IMR-90 (cell line): ENCODE measurements at regions not wholly inside any gene's neighbourhood (a gene's known extent, or its start where the extent isn't known, plus 50 kb on each side); places are given as distances from the start of the nearest gene placed in this dataset.

Experiments
- ATAC-seq: fragments of 200-7000 bp; cut with Tn5 transposase; 2 replicates; pipeline ENCODE4 v1.9.1; 2020; ENCODE audit warnings: low read depth, mild to moderate bottlenecking, moderate library complexity
- BruUV-seq: library from RNA; stranded (reverse); fragments of 400-500 nt; replicated peaks from 2 replicates; lab custom pipeline; 2021; lab: Mats Ljungman, UMichigan
- CTCF ChIA-PET: fragments of 300-600 bp; formaldehyde crosslinking; extraction: SDS; loops from one replicate; lab custom pipeline; 2021; ENCODE audit warnings: antibody characterized with exemption; lab: Yijun Ruan, JAX
- POLR2A ChIA-PET: fragments of 300-600 bp; sonication (Branson Sonifier 250); formaldehyde crosslinking; loops from one replicate; lab custom pipeline; 2022; ENCODE audit warnings: antibody characterized with exemption; ENCODE audit not compliant: unreplicated experiment; lab: Charles Lee
- DNase-seq: peaks from one replicate; pipeline ENCODE4 v3.0.0; 2013
- H2AFZ ChIP-seq: replicated peaks from 2 replicates; pipeline ENCODE3; 2013; ENCODE audit warnings: low read length, mild to moderate bottlenecking; ENCODE audit not compliant: poor library complexity
- H2AK5ac ChIP-seq: 2 replicates; pipeline ENCODE4 v1.6.1; 2013; ENCODE audit warnings: low read depth, low read length, inconsistent platforms
- H2AK9ac ChIP-seq: replicated peaks from 2 replicates; pipeline ENCODE3; 2013; ENCODE audit warnings: mild to moderate bottlenecking, low read depth, low read length, moderate library complexity; ENCODE audit not compliant: poor library complexity
- H2BK120ac ChIP-seq: 2 replicates; pipeline ENCODE4 v1.6.1; 2013; ENCODE audit warnings: low read depth, low read length, inconsistent platforms
- H2BK15ac ChIP-seq: 3 replicates; pipeline ENCODE4 v1.6.1; 2013; ENCODE audit warnings: low read depth, low read length, inconsistent platforms
- H2BK20ac ChIP-seq: 2 replicates; pipeline ENCODE4 v1.6.1; 2013; ENCODE audit warnings: low read depth, mild to moderate bottlenecking, inconsistent platforms, low read length, moderate library complexity
- H2BK5ac ChIP-seq: 2 replicates; pipeline ENCODE4 v1.6.1; 2013; ENCODE audit warnings: mild to moderate bottlenecking, low read depth, low read length, inconsistent platforms; ENCODE audit not compliant: poor library complexity, severe bottlenecking
- H3K14ac ChIP-seq: replicated peaks from 2 replicates; pipeline ENCODE4 v1.6.1; 2013; ENCODE audit warnings: low read depth, low read length, inconsistent platforms
- H3K18ac ChIP-seq: 2 replicates; pipeline ENCODE4 v1.6.1; 2013; ENCODE audit warnings: low read depth, low read length, control low read depth
- H3K23ac ChIP-seq: 2 replicates; pipeline ENCODE4 v1.6.1; 2013; ENCODE audit warnings: low read depth, low read length, inconsistent platforms
- H3K27ac ChIP-seq: 2 replicates; pipeline ENCODE4 v1.5.1; 2013; ENCODE audit warnings: mild to moderate bottlenecking, control low read depth, low read length; ENCODE audit not compliant: insufficient read depth
- H3K27me3 ChIP-seq: 2 replicates; pipeline ENCODE4 v1.6.1; 2013; ENCODE audit warnings: low read length; ENCODE audit not compliant: control insufficient read depth, insufficient read depth
- H3K36me3 ChIP-seq: 2 replicates; pipeline ENCODE4 v1.6.1; 2013; ENCODE audit warnings: low read length, mixed read lengths; ENCODE audit not compliant: control insufficient read depth, insufficient read depth
- H3K4ac ChIP-seq: 2 replicates; pipeline ENCODE4 v1.6.1; 2013; ENCODE audit warnings: low read depth, low read length, inconsistent platforms
- H3K4me1 ChIP-seq: 2 replicates; pipeline ENCODE4 v1.6.1; 2013; ENCODE audit warnings: low read length, mixed read lengths; ENCODE audit not compliant: control insufficient read depth, insufficient read depth
- H3K4me2 ChIP-seq: 2 replicates; pipeline ENCODE4 v1.6.1; 2013; ENCODE audit warnings: low read depth, mild to moderate bottlenecking, control low read depth, low read length, moderate library complexity
- H3K4me3 ChIP-seq: 2 replicates; pipeline ENCODE4 v1.5.1; 2013; ENCODE audit warnings: low read depth, mild to moderate bottlenecking, control low read depth, low read length, moderate library complexity; ENCODE audit not compliant: insufficient read depth
- H3K56ac ChIP-seq: 2 replicates; pipeline ENCODE4 v1.6.1; 2013; ENCODE audit warnings: low read length, inconsistent platforms; ENCODE audit not compliant: insufficient read depth; ENCODE audit errors: extremely low read depth
- H3K79me1 ChIP-seq, 2 experiments: 2 replicates each; pipeline ENCODE4 v1.6.1; 2013; ENCODE audit warnings: low read length in 2 of 2, inconsistent platforms in 1 of 2, low read depth in 1 of 2
- H3K9ac ChIP-seq: 2 replicates; pipeline ENCODE4 v1.6.1; 2013; ENCODE audit warnings: low read depth, low read length, control low read depth
- H3K9me1 ChIP-seq: 2 replicates; pipeline ENCODE4 v1.6.1; 2013; ENCODE audit warnings: low read length, inconsistent platforms; ENCODE audit not compliant: insufficient read depth
- H3K9me3 ChIP-seq: 2 replicates; pipeline ENCODE4 v1.6.1; 2013; ENCODE audit warnings: low read length; ENCODE audit not compliant: control insufficient read depth, insufficient read depth
- H4K20me1 ChIP-seq: 2 replicates; pipeline ENCODE4 v1.6.1; 2013; ENCODE audit warnings: low read length, inconsistent platforms; ENCODE audit not compliant: insufficient read depth
- H4K5ac ChIP-seq: 2 replicates; pipeline ENCODE4 v1.6.1; 2013; ENCODE audit warnings: mild to moderate bottlenecking, low read depth, low read length, control low read depth
- H4K8ac ChIP-seq, 2 experiments: 2 replicates each; pipeline ENCODE4 v1.6.1; 2013; ENCODE audit warnings: low read depth in 2 of 2, low read length in 2 of 2, control low read depth in 1 of 2, inconsistent platforms in 1 of 2
- H4K91ac ChIP-seq: 2 replicates; pipeline ENCODE4 v1.6.1; 2013; ENCODE audit warnings: low read depth, low read length, inconsistent platforms; ENCODE audit not compliant: insufficient read depth
- BHLHE40 ChIP-seq: fragments of 150-350 bp; IDR thresholded peaks from 2 replicates; pipeline ENCODE4 v1.6.1; 2016; ENCODE audit warnings: mild to moderate bottlenecking, low read depth, low read length
- CEBPB ChIP-seq: IDR thresholded peaks from 2 replicates; pipeline ENCODE4 v1.6.1; 2012; ENCODE audit warnings: low read depth, low read length, improper control_type of control experiment
- MAFK ChIP-seq: IDR thresholded peaks from 2 replicates; pipeline ENCODE4 v1.6.1; 2012; ENCODE audit warnings: low read depth, low read length, improper control_type of control experiment
- MXI1 ChIP-seq: IDR thresholded peaks from 2 replicates; pipeline ENCODE4 v1.6.1; 2012; ENCODE audit warnings: low read depth, mild to moderate bottlenecking, low read length, moderate library complexity, borderline replicate concordance
- POLR2A ChIP-seq: IDR thresholded peaks from 2 replicates; pipeline ENCODE4 v1.6.1; 2012; ENCODE audit warnings: mild to moderate bottlenecking, low read depth, low read length
- RAD21 ChIP-seq: IDR thresholded peaks from 2 replicates; pipeline ENCODE4 v1.6.1; 2012; ENCODE audit warnings: low read length, improper control_type of control experiment
- RFX5 ChIP-seq: IDR thresholded peaks from 2 replicates; pipeline ENCODE4 v1.8.0; 2012; ENCODE audit warnings: low read depth, mild to moderate bottlenecking, low read length, moderate library complexity
- SMC3 ChIP-seq: fragments of 150-350 bp; IDR thresholded peaks from 2 replicates; pipeline ENCODE4 v1.6.1; 2016; ENCODE audit warnings: low read depth, mild to moderate bottlenecking, antibody characterized with exemption, low read length, moderate library complexity
- USF2 ChIP-seq: fragments of 150-350 bp; IDR thresholded peaks from 2 replicates; pipeline ENCODE4 v1.6.1; 2017; ENCODE audit warnings: mild to moderate bottlenecking, antibody characterized with exemption, low read length, low read depth
- WGBS, 2 experiments: methylation state at CpG; one replicate each; pipeline versions ENCODE4 v1.1.5 to v1.1.7; 2013; ENCODE audit warnings: missing lambda C conversion rate in 2 of 2; ENCODE audit not compliant: insufficient read length in 1 of 2; ENCODE audit errors: extremely low coverage in 2 of 2; 5-methylcytosine and 5-hydroxymethylcytosine counted together
- dilution Hi-C: fragments of 300-500 bp; cut with HindIII; formaldehyde crosslinking; loops from one replicate; pipeline ENCODE4 v1.14.3; 2018; ENCODE audit warnings: low sequenced_read_pairs; ENCODE audit not compliant: unreplicated experiment
- in situ Hi-C: fragments of 300-500 bp; cut with MboI; formaldehyde crosslinking; loops from 3 replicates; pipeline ENCODE4 v1.14.3; 2019; ENCODE audit warnings: low sequenced_read_pairs, inconsistent platforms, mixed read lengths
- intact Hi-C: fragments of 100-400 bp; cut with micrococcal nuclease; formaldehyde crosslinking; loops from 2 replicates; pipeline ENCODE4 v1.10.0; 2022

GRCh38 chr12:128009108-128009507, 257.9 kb upstream of the TMEM132C start:
- WGBS, 2 experiments: no CpG with 5 or more reads among the region's 8 CpGs
- Histone ChIP-seq H4K8ac (no peak overlapping the region), H2BK120ac (no peak overlapping the region), H3K79me1 (no peaks in the 10 kb centered on the region), H3K9me1 (no peaks in the 10 kb centered on the region), H4K91ac (no peak overlapping the region), H2AK5ac (no peak overlapping the region), H3K4me2 (no peak overlapping the region), H3K14ac (no peak overlapping the region), H3K18ac (no peak overlapping the region), H3K27me3 (no peaks in the 10 kb centered on the region), H3K27ac (no peak overlapping the region), H2AFZ (no peak overlapping the region), H2BK20ac (no peak overlapping the region), H3K9ac (no peak overlapping the region), H3K56ac (no peak overlapping the region), H2BK5ac (no peak overlapping the region), H3K4me3 (no peak overlapping the region), H3K9me3 (peaks cover 10% of the 10 kb centered on the region), H3K4me1 (no peaks in the 10 kb centered on the region), H2BK15ac (no peak overlapping the region), H3K4ac (no peak overlapping the region), H4K5ac (no peak overlapping the region), H3K36me3 (no peaks in the 10 kb centered on the region), H2AK9ac (no peak overlapping the region), H4K20me1 (no peaks in the 10 kb centered on the region), H3K23ac (no peak overlapping the region)
- no peak for DNase-seq
- intact Hi-C loops: no loop called here
- TF ChIP-seq CEBPB (no peak), SMC3 (no peak), POLR2A (no peak), MXI1 (no peak), MAFK (no peak), RAD21 (no peak), USF2 (no peak), RFX5 (no peak), BHLHE40 (no peak)
- POLR2A ChIA-PET: no interaction called here
- ATAC-seq: no peak
- BruUV-seq: no TSS peak
- in situ Hi-C loops: no loop called here
- dilution Hi-C loops: no loop called here
- CTCF ChIA-PET: no interaction called here
